ENCODE measurements at regions not wholly inside any gene's neighbourhood (a gene's known extent, or its start where the extent isn't known, plus 50 kb on each side); places are given as distances from the start of the nearest gene placed in this dataset.

DNA sequence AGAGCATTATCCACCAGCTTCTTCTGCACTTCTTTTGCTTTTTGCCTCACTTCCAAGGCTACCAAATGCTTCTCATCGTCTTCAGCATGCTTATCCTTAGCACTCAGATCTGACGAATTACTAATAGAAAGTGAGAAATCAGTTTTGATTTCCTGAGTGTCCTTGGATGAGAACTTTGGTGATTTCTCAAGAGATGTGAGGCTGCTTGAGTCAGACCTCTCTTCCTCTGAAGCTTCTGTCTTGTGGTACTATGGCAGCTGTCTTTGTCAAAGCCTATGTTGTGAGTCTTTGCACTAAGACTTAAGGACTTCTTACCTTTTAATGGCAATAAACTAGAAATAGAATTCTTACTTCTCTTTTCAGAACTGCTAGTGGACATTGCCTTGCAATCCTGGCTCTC, 169.9 kb downstream of the CPE start:
- TF ChIP-seq POLR2A (IDR thresholded peaks at IDR 0.05) (no peak), CTCF (IDR thresholded peaks at IDR 0.05) (no peak)

Data from heart left ventricle (tissue), 13 donors.